Immature natural killer cell (primary cell): ENCODE measurements at regions not wholly inside any gene's neighbourhood (a gene's known extent, or its start where the extent isn't known, plus 50 kb on each side); places are given as distances from the start of the nearest gene placed in this dataset.
A peak's percentile ranks its signal among the peaks of the same experiment; 100 is the strongest.

Experiments used
- DNase-seq, 3 donors: peaks; one replicate each; pipeline ENCODE4 v3.0.0; 2022; ENCODE audit warnings: mixed read lengths in 1 of 3
- H3K27ac Mint-ChIP-seq, 6 donors: one replicate each; pipeline ENCODE4 v1.8.0; 2020; ENCODE audit warnings: mixed read lengths in 6 of 6, mild to moderate bottlenecking in 5 of 6, inconsistent platforms in 4 of 6, moderate library complexity in 3 of 6
- H3K27me3 Mint-ChIP-seq, 3 donors: one replicate each; pipeline ENCODE4 v1.8.0; 2020 to 2021; ENCODE audit warnings: low read depth in 3 of 3, mild to moderate bottlenecking in 3 of 3, mixed read lengths in 3 of 3, moderate library complexity in 3 of 3, inconsistent platforms in 1 of 3
- H3K36me3 Mint-ChIP-seq, 3 donors: one replicate each; pipeline ENCODE4 v1.8.0; 2020; ENCODE audit warnings: mixed read lengths in 3 of 3, inconsistent platforms in 2 of 3, mild to moderate bottlenecking in 2 of 3
- H3K4me1 Mint-ChIP-seq, 2 donors: one replicate each; pipeline ENCODE4 v1.8.0; 2020; ENCODE audit warnings: inconsistent platforms in 2 of 2, mild to moderate bottlenecking in 2 of 2, mixed read lengths in 2 of 2, moderate library complexity in 1 of 2
- H3K4me3 Mint-ChIP-seq, 5 donors: one replicate each; pipeline ENCODE4 v1.8.0; 2020; ENCODE audit warnings: mild to moderate bottlenecking in 5 of 5, mixed read lengths in 5 of 5, inconsistent platforms in 3 of 5, moderate library complexity in 3 of 5
- H3K9me3 Mint-ChIP-seq, 6 donors: one replicate each; pipeline ENCODE4 v1.8.0; 2020; ENCODE audit warnings: mild to moderate bottlenecking in 6 of 6, mixed read lengths in 6 of 6, inconsistent platforms in 4 of 6, moderate library complexity in 3 of 6

- Mint-ChIP-seq H3K4me3 (no peak overlapping the region), H3K9me3 (no peaks in the 10 kb centered on the region), H3K27ac (no peak overlapping the region), H3K4me1 (peaks cover 40 to 48% of the 10 kb centered on the region in 2 donors), H3K27me3 (peaks cover 0 to 2% (median 0%) of the 10 kb centered on the region in 3 donors), H3K36me3 (peaks cover 3 to 9% (median 5%) of the 10 kb centered on the region in 3 donors)
- DNase-seq = no peak
These were observed 135.9 kb upstream of the SPRY1 start for GRCh38 chr4:123260653-123261052.

DNA sequence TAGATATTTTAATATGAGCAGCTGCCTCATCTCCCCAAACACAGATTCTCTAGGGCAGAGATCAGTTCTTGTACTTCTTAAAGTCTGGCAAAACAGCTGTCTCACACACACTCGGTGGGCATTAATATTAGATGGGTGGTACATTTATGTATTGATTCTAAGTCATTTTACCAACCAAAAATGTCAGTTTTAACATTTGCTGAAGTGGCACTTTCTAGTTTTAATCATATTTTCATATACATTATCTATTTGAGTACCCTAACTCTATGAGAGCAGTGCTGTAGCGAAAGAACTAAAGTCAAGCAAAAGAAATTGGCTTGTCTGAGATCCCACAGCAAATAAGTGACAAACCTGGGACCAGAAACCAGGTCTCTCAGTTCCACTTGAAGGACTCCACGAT, 134.5 kb upstream of the SPRY1 start:
- Mint-ChIP-seq H3K4me1 (peaks cover 25 to 34% of the 10 kb centered on the region in 2 donors), H3K27ac (no peak overlapping the region), H3K4me3 (no peak overlapping the region), H3K36me3 (peaks cover 0 to 9% (median 5%) of the 10 kb centered on the region in 3 donors), H3K27me3 (peaks cover 0 to 2% (median 0%) of the 10 kb centered on the region in 3 donors), H3K9me3 (no peaks in the 10 kb centered on the region)
- no peak for DNase-seq

- Mint-ChIP-seq H3K36me3 (peaks cover 0 to 8% (median 5%) of the 10 kb centered on the region in 3 donors), H3K9me3 (no peaks in the 10 kb centered on the region), H3K4me3 (no peak overlapping the region), H3K27me3 (peaks cover 0 to 3% (median 2%) of the 10 kb centered on the region in 3 donors), H3K4me1 (peaks cover 1 to 2% of the 10 kb centered on the region in 2 donors), H3K27ac (no peak overlapping the region)
- DNase-seq = no peak
These were observed 131.2 kb upstream of the SPRY1 start for GRCh38 chr4:123265443-123265842.

- no peak for DNase-seq
- Mint-ChIP-seq H3K36me3 (peaks cover 0 to 8% (median 4%) of the 10 kb centered on the region in 3 donors), H3K4me1 (no peaks in the 10 kb centered on the region), H3K27me3 (peaks cover 0 to 3% (median 2%) of the 10 kb centered on the region in 3 donors), H3K9me3 (no peaks in the 10 kb centered on the region), H3K27ac (no peak overlapping the region), H3K4me3 (no peak overlapping the region)
These were observed 130.4 kb upstream of the SPRY1 start for GRCh38 chr4:123266221-123266620.

DNA sequence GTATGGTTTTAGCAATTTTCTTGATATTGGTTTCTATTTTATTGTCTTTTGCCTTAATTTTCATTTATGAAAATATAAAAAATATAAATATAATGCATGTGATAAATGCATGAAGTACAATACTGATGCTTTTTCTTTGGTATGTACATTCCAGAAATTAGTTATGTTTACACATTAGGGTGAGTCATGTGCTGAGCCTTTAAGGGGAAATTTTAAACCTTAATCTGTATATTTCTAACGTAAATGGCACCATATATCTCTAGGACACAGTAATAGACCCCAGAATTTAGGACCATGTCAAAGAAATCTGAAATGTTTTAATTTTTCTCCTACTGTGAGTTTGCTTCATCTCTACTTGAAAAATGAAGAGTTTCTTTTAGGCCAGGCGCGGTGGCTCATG, 117.8 kb upstream of the SPRY1 start:
- H3K27me3 Mint-ChIP-seq = no peaks in the 10 kb centered on the region
- peaks cover 12% of the 10 kb centered on the region in 2 donors for H3K4me1 Mint-ChIP-seq
- peaks cover 0 to 23% (median 15%) of the 10 kb centered on the region in 3 donors for H3K36me3 Mint-ChIP-seq
- DNase-seq = no peak
- no peak overlapping the region for H3K27ac Mint-ChIP-seq
- H3K9me3 Mint-ChIP-seq = peaks cover 0 to 2% (median 0%) of the 10 kb centered on the region in 6 donors
- no peak overlapping the region for H3K4me3 Mint-ChIP-seq

DNA sequence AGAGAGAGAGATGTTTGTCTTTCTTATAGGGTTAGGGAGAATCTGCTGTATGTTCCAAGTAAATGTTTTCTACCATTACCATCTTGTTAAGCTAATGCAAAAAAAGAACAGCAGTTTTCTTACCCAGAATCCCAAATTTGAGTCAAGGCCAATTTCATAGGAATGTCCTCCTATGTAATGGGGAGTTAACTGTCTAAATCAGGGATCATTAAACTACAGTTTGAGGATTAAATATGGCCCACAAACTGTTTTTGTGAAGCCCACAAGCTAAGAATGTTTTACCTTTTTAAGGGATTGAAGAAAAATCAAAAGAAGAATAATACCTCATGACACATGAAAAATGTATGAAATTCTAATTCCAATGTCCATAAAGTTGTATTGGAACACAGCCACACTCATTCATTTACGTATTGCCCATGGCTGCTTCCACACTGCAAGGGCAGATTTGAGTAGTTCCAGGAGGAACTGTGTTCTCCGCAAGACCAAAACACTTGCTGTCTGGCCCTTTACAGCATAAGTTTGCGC, 113.2 kb upstream of the SPRY1 start:
- Mint-ChIP-seq H3K4me1 (peaks cover 26 to 32% of the 10 kb centered on the region in 2 donors), H3K4me3 (no peak overlapping the region), H3K36me3 (peaks cover 0 to 12% (median 9%) of the 10 kb centered on the region in 3 donors), H3K27me3 (peaks cover 0 to 6% (median 2%) of the 10 kb centered on the region in 3 donors), H3K27ac (no peak overlapping the region), H3K9me3 (no peaks in the 10 kb centered on the region)
- DNase-seq = no peak

GRCh38 chr4:123284168-123284567, 112.4 kb upstream of the SPRY1 start:
- Mint-ChIP-seq H3K27me3 (peaks cover 0 to 6% (median 5%) of the 10 kb centered on the region in 3 donors), H3K4me1 (peaks cover 33 to 40% of the 10 kb centered on the region in 2 donors), H3K36me3 (peaks cover 0 to 12% (median 9%) of the 10 kb centered on the region in 3 donors), H3K9me3 (no peaks in the 10 kb centered on the region), H3K4me3 (no peak overlapping the region), H3K27ac (no peak overlapping the region)
- DNase-seq = no peak

DNA sequence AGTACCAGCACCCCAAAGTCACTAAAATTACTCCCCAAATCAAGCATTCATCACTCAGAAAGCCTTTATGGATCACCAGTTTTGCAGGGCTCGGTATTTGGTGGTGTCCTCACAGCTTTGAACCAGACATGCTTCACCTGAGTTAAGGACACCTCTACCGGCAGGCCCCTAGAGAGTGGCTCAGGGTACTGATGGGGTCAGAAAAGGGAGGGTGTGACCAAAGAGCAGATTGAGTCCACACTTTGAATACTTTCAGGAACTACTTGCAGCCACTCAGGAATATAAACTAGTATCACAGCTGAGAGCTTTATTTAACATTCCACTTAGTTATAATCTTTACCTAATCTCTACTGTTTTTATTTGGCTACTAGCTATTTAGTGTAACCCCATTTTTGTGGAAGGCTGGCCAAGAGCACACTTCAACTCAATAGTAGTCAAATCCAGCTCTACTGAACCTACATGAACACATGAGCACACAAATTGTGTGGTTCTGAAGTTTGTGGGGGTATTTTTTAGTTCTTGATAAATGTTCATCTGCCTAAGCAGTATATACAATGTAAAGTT, 109.6 kb upstream of the SPRY1 start:
- DNase-seq = no peak
- Mint-ChIP-seq H3K4me3 (no peak overlapping the region), H3K9me3 (peaks cover 7 to 18% (median 13%) of the 10 kb centered on the region in 6 donors), H3K4me1 (peaks cover 46 to 55% of the 10 kb centered on the region in 2 donors), H3K36me3 (peaks cover 9 to 27% (median 16%) of the 10 kb centered on the region in 3 donors), H3K27ac (no peak overlapping the region), H3K27me3 (peaks cover 2 to 9% (median 7%) of the 10 kb centered on the region in 3 donors)

GRCh38 chr4:123288309-123289025, 108.1 kb upstream of the SPRY1 start:
- H3K27me3 Mint-ChIP-seq = peaks cover 2 to 10% (median 9%) of the 10 kb centered on the region in 3 donors
- peak overlapping the region in 5 of 6 donors; percentile 3 to 42 (median 14) for H3K27ac Mint-ChIP-seq
- H3K4me3 Mint-ChIP-seq = peak overlapping the region; percentile 34 to 75 (median 65)
- H3K36me3 Mint-ChIP-seq = peaks cover 13 to 29% (median 19%) of the 10 kb centered on the region in 3 donors
- H3K4me1 Mint-ChIP-seq = peaks cover 49 to 55% of the 10 kb centered on the region in 2 donors
- peak; percentile 64 to 72 (median 65) for DNase-seq
- peaks cover 8 to 23% (median 16%) of the 10 kb centered on the region in 6 donors for H3K9me3 Mint-ChIP-seq

DNA sequence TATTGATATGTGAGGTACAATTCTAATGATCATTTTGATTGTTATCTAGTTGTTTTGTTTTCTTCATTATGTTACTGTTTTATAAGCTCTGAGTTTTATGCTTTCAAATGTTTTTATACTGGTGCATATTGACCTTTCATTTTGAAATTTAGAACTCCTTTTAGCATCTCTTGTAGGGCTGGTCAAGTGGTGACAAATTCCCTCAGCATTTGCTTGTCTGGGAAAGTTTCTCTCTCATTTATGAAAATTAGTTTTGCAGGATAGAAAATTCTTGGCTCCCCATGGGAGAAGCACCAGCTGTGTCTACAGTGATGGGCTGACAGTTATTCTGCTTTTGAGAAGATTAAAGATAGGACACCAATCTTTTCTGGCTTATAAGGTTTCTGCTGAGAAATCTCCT, 105.3 kb upstream of the SPRY1 start:
- H3K27ac Mint-ChIP-seq = no peak overlapping the region
- DNase-seq = no peak
- peaks cover 13 to 36% (median 19%) of the 10 kb centered on the region in 3 donors for H3K36me3 Mint-ChIP-seq
- H3K4me3 Mint-ChIP-seq = no peak overlapping the region
- peaks cover 4 to 12% (median 10%) of the 10 kb centered on the region in 3 donors for H3K27me3 Mint-ChIP-seq
- peaks cover 8 to 23% (median 16%) of the 10 kb centered on the region in 6 donors for H3K9me3 Mint-ChIP-seq
- peaks cover 45 to 49% of the 10 kb centered on the region in 2 donors for H3K4me1 Mint-ChIP-seq

GRCh38 chr4:123297836-123298235, 98.8 kb upstream of the SPRY1 start:
- Mint-ChIP-seq H3K4me3 (peak overlapping the region in 4 of 5 donors; percentile 20 to 36 (median 21)), H3K4me1 (peaks cover 63 to 70% of the 10 kb centered on the region in 2 donors), H3K9me3 (no peaks in the 10 kb centered on the region), H3K36me3 (peaks cover 0 to 7% (median 3%) of the 10 kb centered on the region in 3 donors), H3K27me3 (peaks cover 2 to 10% (median 2%) of the 10 kb centered on the region in 3 donors), H3K27ac (peak overlapping the region in 5 of 6 donors; percentile 8 to 81 (median 56))
- peak in 1 of 3 donors; percentile 18 for DNase-seq

GRCh38 chr4:123298261-123298660, 98.3 kb upstream of the SPRY1 start:
- peak overlapping the region; percentile 20 to 37 (median 22) for H3K4me3 Mint-ChIP-seq

DNA sequence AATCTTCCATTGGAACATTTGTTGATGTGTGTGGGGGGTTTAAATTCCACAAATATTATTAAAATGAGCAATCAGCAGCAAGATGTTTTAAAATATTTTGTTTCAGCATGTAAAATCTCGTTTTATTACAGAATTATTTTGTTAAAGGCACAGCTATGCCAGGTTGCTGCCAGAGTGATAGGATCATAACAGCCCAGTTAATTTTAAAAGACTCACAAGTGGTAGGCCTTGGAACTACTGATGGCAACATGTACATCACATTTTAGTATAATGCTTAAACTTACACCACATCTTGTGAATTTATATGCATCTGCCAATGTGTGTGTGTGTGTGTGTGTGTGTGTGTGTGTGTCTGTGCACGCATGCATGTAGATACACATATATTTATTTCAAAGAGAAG, 97.8 kb upstream of the SPRY1 start:
- Mint-ChIP-seq H3K27me3 (peaks cover 2 to 10% (median 2%) of the 10 kb centered on the region in 3 donors), H3K4me1 (peaks cover 62 to 64% of the 10 kb centered on the region in 2 donors), H3K9me3 (no peaks in the 10 kb centered on the region), H3K4me3 (peak overlapping the region in 1 of 5 donors; percentile 15), H3K27ac (peak overlapping the region in 2 of 6 donors; percentile 46 to 56), H3K36me3 (peaks cover 0 to 4% (median 3%) of the 10 kb centered on the region in 3 donors)
- no peak for DNase-seq

More at GRCh38 chr4:123298261-123298660, 98.3 kb upstream of the SPRY1 start:
- H3K27me3 Mint-ChIP-seq = peaks cover 2 to 10% (median 2%) of the 10 kb centered on the region in 3 donors
- no peaks in the 10 kb centered on the region for H3K9me3 Mint-ChIP-seq
- H3K36me3 Mint-ChIP-seq = peaks cover 0 to 7% (median 3%) of the 10 kb centered on the region in 3 donors
- H3K4me1 Mint-ChIP-seq = peaks cover 63 to 69% of the 10 kb centered on the region in 2 donors
- H3K27ac Mint-ChIP-seq = peak overlapping the region in 5 of 6 donors; percentile 8 to 81 (median 56)
- DNase-seq = no peak
